ENCODE measurements at regions not wholly inside any gene's neighbourhood (a gene's known extent, or its start where the extent isn't known, plus 50 kb on each side); places are given as distances from the start of the nearest gene placed in this dataset.

DNA sequence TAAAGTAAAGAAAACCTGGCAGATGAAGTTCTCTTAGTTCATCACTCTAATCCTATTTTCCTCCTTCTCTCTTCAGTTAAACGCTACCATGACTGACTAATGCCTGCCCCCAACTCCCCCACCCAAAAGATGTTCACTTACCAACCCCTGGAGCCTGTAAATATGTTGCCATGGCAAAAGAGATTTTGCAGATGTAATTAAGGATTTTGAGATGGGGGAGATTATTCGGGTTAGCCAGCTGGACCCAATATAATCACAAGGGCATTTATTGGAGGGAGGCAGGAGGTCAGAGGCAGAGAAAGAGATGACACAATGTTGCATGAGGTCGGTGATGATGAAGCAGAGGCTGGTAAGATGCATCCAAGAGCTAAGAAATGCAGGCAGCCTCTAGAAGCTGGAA lies 69.3 kb upstream of the PPP2R5A start:
- in situ Hi-C loops (cut with HindIII; ENCODE audit: low pct_unique_long_range_greater_than_20kb, low sequenced_read_pairs): no loop called here
- no peak for DNase-seq (ENCODE audit: low read depth)

DNA sequence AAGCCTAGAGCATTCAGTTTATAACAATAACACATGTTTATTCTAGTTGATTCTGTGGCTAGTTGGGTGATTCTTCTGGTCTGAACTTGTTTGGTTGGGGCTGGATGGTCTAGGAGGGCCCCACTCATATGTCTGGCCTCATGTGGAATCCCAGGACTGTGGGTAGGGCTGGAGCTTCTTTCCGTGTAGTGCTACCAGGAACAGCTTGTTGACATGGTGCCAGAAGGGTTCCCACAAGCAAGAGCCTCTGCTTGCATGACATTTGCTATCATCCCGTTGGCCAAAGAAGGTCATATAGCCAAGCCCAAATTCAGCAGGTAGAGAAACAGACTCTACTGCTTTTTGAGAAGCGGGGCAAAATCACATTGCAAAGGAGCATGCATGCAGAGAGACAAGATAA lies 67.6 kb upstream of the PPP2R5A start:
- in situ Hi-C loops (cut with HindIII; ENCODE audit: low pct_unique_long_range_greater_than_20kb, low sequenced_read_pairs): no loop called here
- no peak for DNase-seq (ENCODE audit: low read depth)

DNA sequence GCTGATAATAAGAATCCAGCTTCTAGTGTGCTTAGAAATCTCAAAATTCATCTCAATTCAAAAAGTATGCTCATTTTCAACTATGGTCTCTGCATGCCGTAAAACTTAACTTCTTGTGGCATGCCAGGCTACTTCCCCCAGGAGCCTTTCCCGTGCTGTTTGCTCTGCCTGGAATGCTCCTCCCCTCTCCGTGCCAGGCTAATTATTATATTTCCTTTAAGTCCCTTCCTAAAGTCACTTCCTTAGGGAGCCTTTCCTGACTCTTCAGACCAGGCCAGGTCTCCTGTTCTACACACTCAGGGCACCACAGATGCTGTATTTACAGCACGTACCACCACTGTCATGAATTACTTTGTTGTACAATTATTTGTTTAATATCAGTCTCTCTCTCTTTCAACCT lies 67.1 kb upstream of the PPP2R5A start:
- in situ Hi-C loops (cut with HindIII; ENCODE audit: low pct_unique_long_range_greater_than_20kb, low sequenced_read_pairs): no loop called here
- DNase-seq (ENCODE audit: low read depth): no peak

DNA sequence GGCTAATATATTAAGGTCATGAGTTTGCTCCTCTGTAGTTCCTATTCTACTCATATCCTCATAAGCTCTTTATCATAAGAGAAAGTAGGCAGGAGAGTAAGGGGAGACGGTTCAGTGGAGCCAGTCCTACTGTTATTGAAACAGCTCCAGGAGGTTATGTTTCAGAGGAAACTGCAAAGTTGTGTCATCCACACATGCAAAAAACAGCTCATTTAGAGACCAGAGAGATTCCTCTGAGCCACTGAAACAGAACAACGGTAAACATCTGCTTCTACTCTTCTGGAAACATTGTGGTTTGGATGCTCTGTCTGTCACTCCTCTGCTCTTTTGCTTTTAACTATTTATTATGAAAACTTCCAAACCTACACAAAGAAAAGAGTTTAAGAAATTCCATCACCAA lies 66.3 kb upstream of the PPP2R5A start:
- peak; percentile 94 for DNase-seq (ENCODE audit: low read depth)
- in situ Hi-C loops (cut with HindIII; ENCODE audit: low pct_unique_long_range_greater_than_20kb, low sequenced_read_pairs): no loop called here

DNA sequence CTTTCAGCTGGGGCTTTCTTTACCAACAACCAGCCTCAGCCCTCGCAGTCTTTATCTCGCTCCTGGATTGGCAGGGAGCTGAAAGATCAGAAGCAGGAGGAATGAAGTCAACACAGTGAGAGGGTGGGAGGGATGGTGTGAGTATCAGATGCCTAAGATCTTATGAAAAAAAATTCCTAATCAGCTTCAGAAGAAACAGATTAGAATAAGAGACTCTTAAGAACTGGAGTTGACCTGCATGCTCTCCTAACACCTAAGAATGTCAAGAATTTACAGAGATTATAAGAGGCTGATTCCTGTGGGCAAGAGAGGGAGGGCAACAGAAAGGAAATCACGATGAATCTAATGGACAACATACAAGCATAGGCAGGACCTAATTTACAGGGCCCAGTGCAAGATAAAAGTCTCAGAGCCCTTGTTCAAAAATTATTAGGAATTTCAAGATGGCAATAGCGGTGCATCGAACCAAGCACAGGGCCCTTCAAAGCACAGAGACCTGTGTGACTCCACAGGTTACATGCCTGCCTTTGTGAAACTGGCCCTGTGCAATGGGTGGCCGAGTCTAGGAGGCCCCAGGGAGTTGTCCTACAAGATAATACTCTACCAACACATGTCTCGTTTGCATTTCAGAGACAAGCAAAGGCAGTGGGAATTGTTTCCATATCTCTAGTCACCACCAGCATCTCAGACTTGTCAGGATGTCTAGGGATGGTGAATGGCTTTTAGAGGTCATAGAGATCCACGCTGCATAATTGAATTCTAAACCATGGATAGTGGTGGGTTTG lies 65.3 kb upstream of the PPP2R5A start:
- in situ Hi-C loops (cut with HindIII; ENCODE audit: low pct_unique_long_range_greater_than_20kb, low sequenced_read_pairs): no loop called here
- peak; percentile 95 for DNase-seq (ENCODE audit: low read depth)

DNA sequence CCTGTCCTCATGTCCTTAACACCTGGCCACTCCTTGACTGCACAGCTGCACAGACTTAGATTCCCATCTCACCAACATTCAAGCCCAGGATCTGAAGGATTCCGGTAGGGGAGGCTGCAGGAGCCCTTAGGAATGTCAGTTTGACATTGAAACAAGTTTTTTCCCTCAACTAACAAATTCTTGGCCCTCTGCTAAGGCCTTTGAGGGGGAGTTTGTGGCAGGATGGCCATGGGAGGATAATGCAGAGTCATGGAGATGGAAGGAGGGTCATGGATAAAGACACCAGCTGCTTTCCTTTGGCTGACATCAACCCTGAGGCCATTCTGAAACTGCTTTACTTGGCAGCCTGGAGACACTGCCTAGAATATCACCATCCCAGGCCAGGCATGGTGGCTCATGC lies 63.4 kb upstream of the PPP2R5A start:
- peak; percentile 27 for DNase-seq (ENCODE audit: low read depth)
- in situ Hi-C loops (cut with HindIII; ENCODE audit: low pct_unique_long_range_greater_than_20kb, low sequenced_read_pairs): no loop called here

DNA sequence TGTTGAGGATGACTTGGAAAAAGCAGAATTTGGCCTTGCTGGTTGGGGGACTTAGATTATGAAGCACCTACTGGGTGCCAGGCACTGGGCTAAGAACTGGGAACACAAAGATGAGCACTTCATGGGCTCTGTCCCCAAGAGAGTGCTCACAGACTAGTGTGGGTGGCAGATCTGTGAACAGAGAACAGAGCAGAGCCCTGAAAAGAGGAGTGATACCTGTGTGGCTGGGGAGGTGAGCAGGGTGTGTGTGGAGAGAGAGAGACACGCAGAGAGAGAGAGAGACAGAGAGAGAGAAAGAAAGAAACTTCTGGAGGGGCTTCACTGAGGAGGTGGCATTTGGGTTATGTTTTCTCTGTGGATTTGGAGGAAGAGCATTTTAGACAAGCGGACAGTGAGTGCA lies 61.1 kb upstream of the PPP2R5A start:
- DNase-seq (ENCODE audit: low read depth): no peak
- in situ Hi-C loops (cut with HindIII; ENCODE audit: low pct_unique_long_range_greater_than_20kb, low sequenced_read_pairs): no loop called here

DNA sequence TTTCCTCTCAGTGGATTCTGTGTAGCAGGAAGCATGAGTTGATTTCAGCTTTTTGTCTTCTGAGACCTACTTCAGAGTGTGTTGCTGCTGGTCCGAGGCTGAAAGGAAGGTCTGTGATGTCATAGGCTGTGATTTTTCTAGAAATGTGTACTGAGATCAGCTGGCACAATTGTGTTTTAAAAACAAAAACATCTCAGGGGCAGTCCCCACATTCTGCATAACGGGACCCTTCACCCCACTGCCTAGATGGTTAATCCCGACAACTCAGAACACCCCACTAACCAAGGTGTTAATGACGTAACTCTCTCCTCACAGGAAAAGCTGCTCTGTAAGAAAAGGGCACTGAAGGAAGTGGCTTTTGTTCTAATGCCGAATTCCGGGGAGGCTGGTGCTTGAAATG lies 59.8 kb upstream of the PPP2R5A start:
- in situ Hi-C loops (cut with HindIII; ENCODE audit: low pct_unique_long_range_greater_than_20kb, low sequenced_read_pairs): no loop called here
- no peak for DNase-seq (ENCODE audit: low read depth)

DNA sequence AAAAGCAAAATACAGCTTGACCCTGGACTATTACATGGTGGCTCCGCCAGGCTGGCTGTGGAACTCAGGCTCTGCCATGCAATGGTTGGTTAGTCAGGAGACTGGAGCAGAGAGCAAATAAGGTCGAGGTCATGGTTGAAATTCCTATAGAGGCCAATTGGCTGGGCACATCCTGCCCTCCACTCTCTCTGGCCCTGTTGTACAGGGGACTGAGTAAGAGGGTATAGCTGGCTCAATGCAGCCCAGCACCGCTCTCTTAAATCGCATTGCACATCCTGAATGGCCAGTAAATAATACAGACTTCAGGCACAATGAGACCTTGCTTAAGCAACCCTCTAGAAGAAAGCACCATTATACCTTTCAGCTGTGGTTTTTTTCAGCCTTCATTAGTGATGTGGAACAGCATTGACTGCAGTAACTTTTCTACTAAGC lies 59.3 kb upstream of the PPP2R5A start:
- DNase-seq (ENCODE audit: low read depth): peak; percentile 73
- in situ Hi-C loops (cut with HindIII; ENCODE audit: low pct_unique_long_range_greater_than_20kb, low sequenced_read_pairs): no loop called here

DNA sequence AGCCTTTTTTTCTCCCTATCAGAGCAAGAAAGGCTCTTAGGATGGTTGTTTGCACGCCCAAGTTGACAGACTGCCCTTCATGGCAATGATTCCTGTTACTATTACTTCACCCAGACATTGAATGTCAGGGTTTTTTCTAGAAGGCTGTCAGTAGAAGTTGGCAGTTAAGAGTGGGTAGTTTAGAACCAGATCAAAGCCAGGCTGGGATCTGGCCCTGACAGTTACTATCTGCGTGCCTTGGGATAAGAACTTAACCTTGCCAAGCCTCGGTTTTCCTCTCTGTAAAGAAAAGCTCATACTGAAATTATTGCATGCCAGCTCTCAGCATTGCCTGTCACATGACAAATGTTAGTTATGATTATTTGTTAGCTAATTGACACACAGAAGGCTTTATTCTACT lies 58.7 kb upstream of the PPP2R5A start:
- in situ Hi-C loops (cut with HindIII; ENCODE audit: low pct_unique_long_range_greater_than_20kb, low sequenced_read_pairs): no loop called here
- no peak for DNase-seq (ENCODE audit: low read depth)

DNA sequence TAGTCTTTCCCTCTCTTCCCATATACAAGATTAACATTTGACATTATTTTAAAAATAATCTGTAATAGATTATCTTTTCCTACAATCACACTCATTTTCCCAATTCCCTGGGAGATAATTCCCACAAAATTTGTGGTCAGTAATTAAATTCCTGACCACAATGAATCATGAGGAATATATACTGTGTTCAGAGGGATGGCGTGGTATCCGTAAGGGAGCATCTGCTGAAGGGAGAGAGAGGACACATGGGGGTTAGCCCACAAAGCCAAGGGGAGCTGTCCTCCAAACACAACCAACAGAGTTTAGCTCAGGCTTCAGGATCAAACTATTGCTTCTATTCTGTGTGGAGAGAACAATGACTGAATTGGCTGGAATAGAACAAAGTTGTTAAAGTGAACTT lies 57.1 kb upstream of the PPP2R5A start:
- in situ Hi-C loops (cut with HindIII; ENCODE audit: low pct_unique_long_range_greater_than_20kb, low sequenced_read_pairs): no loop called here

DNA sequence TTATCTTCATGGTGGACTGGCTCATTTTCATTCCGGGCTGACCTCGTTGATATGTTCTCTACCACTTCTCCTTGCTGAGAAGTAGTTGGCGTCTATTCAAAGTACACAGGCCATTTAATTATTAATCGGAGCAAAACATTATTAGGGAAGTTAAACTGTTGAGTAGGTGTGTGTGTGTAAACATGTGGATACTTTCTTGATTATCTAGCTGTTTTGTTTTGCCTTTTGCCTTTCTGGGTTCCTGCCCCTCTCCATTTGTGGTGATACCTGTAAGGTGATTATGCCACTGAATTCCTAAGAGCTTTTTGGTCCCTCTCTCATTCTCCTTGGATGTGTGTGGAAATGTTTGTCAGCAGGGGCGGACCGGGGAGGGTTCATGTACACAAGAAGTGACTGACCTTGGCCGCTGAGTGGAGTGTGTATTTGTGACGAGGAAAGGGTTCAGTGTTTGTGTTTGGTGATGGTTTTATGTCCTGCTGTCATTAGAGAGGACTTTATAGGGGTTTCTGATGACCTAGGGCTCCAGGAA lies 56.6 kb upstream of the PPP2R5A start:
- in situ Hi-C loops (cut with HindIII; ENCODE audit: low pct_unique_long_range_greater_than_20kb, low sequenced_read_pairs): no loop called here
- DNase-seq (ENCODE audit: low read depth): peak; percentile 80

More for the DNA sequence above, 57.1 kb upstream of the PPP2R5A start:
- DNase-seq (ENCODE audit: low read depth): peak; percentile 23

DNA sequence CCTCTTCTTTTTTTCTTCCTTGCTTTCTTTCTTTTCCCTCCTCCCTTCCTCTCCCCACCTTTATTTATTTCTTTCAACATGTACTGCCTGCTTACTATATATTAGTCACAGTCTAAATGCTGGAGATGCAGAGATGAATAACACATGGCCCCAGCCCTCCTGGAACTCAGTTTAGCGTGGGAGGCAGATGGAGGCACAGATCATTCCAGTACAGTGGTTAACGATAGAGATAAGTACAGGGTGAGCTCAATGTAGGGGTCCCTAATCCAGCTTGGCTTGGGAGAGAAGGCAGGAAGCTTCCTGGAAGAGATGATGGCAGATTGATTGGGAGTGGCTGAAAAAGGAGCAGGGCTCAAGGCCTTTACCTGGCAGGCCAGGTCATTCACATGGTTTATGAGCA lies 55.6 kb upstream of the PPP2R5A start:
- in situ Hi-C loops (cut with HindIII; ENCODE audit: low pct_unique_long_range_greater_than_20kb, low sequenced_read_pairs): no loop called here
- DNase-seq (ENCODE audit: low read depth): no peak

DNA sequence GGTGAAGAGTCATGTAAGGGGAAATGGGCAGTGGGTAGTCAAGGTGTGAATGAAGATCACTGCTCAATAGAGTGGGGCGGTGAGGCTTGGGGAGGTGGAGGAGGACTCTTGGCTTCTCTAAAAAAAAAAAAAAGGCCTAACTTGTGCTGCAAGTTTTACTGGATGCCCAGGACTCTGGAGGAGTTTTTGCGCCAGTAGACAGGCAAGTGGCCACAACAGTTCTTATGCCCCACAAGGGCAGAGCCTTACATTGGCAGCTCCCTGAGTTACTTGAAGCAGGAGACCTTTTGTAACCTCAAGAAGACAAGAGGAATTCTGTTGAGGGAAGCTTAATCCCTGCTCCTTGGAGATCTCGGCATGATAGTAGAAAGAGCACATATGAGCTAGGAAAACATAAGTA lies 54.9 kb upstream of the PPP2R5A start:
- no peak for DNase-seq (ENCODE audit: low read depth)
- in situ Hi-C loops (cut with HindIII; ENCODE audit: low pct_unique_long_range_greater_than_20kb, low sequenced_read_pairs): no loop called here

DNA sequence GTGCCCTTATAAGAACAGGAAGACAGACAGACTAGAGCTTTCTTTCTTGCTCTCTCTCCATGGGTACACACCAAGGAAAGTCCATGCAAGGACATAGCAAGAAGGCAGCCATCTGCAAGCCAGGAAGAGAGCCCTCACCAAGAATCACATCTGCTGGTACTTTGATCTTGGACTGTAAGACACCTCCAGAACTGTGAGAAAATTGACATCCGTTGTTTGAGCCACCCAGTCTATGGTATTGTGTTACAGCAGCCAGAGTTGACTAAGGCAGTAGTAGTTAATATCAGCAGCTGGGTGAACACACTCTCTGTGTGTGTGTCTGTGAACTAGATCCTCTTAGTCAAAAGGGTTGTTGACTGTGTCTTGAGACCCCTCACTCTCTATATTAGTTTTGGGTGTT lies 53.8 kb upstream of the PPP2R5A start:
- in situ Hi-C loops (cut with HindIII; ENCODE audit: low pct_unique_long_range_greater_than_20kb, low sequenced_read_pairs): no loop called here

DNA sequence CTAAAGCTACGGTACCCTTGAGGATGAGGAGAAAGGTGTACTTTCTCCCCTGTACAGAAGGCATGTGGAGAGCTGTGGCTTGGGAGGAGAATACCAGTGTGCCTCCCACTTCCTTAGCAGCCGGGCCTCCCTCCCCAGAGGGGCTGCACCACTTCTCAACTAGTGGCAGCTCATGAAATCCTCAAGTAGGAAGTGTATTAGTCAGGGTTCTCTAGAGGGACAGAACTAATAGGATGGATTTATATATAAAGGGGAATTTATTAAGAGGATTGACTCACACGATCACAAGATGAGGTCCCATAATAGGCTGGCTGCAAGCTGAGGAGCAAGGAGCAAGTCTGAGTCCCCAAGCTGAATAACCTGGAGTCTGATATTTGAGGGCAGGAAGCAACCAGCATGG lies 53.1 kb upstream of the PPP2R5A start:
- in situ Hi-C loops (cut with HindIII; ENCODE audit: low pct_unique_long_range_greater_than_20kb, low sequenced_read_pairs): no loop called here
- DNase-seq (ENCODE audit: low read depth): no peak

More for the DNA sequence above, 53.8 kb upstream of the PPP2R5A start:
- DNase-seq (ENCODE audit: low read depth): no peak

DNA sequence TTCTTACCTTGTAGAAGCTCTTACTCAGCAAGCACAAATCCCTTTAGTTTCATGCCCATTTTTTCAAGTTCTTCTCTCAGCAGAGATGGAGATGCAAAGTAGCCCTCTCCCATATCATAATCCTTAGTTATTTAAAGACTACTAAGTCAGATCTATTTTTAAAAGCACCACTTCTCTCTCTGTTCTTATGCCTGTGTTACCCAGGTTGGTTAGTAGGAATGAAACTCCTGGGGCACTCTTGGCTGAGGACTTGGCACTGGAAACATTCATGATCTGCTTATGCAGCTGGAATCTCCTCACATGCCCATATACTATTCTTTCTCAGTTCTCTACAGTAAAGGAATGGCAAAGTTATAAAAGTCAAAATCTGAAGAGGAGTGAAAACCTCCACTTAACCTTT lies 51.9 kb upstream of the PPP2R5A start:
- in situ Hi-C loops (cut with HindIII; ENCODE audit: low pct_unique_long_range_greater_than_20kb, low sequenced_read_pairs): no loop called here
- no peak for DNase-seq (ENCODE audit: low read depth)

DNA sequence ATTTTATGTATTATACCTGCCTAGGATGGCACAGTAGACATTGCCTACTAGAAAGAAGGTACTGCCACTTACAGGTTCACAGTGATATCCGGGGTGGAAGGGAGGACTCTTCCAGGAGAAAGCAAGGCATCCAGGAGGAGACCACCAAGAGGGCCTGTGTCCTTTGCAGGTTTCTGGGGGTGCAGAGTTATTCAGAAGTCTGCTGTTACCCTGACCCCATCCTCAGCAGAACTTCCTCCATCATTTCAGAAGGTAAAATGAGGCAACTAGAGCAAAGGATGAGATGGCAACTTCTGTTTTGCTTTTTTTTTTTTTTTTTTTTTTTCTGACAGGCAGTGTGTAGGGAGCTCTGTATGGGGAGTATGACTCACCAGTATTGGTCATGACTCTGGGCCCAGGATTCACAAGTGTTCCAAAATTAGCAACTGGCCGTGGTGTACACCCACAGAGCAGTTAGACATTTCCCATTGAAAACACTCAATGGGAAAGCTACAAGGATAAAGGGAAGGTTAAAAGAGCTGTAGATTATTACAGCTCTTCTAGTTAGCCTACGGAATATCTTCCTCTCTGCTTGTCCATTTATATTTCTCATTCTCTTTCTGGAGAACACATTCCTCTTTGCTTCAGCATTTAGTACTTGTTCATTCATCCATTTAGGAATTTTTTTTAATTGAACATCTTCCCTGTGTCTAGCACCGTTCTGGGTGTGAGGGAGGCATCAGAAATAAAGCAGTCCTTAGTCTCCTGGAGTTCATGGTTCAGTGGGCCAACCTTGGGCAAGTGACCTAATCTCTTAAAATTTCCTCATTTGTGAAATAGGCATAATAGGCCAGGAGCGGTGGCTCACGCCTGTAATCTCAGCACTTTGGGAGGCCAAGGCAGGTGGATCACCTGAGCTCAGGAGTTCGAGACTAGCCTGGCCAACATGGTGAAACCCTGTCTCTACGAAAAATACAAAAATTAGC lies 50.5 kb upstream of the PPP2R5A start:
- DNase-seq (ENCODE audit: low read depth): peak; percentile 93
- in situ Hi-C loops (cut with HindIII; ENCODE audit: low pct_unique_long_range_greater_than_20kb, low sequenced_read_pairs): no loop called here

Data from Caki2 (cell line).